ENCODE measurements at regions not wholly inside any gene's neighbourhood (a gene's known extent, or its start where the extent isn't known, plus 50 kb on each side); places are given as distances from the start of the nearest gene placed in this dataset.

- H3K4me1 ChIP-seq = no peaks in the 10 kb centered on the region
- 67 to 76% methylated on average over 1 of the region's 1 CpG for WGBS, 2 donors
- no peaks in the 10 kb centered on the region for H3K9me3 ChIP-seq
- no peaks in the 10 kb centered on the region for H3K27me3 ChIP-seq
- TF ChIP-seq, protein P1, sequence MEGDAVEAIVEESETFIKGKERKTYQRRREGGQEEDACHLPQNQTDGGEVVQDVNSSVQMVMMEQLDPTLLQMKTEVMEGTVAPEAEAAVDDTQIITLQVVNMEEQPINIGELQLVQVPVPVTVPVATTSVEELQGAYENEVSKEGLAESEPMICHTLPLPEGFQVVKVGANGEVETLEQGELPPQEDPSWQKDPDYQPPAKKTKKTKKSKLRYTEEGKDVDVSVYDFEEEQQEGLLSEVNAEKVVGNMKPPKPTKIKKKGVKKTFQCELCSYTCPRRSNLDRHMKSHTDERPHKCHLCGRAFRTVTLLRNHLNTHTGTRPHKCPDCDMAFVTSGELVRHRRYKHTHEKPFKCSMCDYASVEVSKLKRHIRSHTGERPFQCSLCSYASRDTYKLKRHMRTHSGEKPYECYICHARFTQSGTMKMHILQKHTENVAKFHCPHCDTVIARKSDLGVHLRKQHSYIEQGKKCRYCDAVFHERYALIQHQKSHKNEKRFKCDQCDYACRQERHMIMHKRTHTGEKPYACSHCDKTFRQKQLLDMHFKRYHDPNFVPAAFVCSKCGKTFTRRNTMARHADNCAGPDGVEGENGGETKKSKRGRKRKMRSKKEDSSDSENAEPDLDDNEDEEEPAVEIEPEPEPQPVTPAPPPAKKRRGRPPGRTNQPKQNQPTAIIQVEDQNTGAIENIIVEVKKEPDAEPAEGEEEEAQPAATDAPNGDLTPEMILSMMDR (IDR thresholded peaks at IDR 0.05) = no peak
- no peak for TF ChIP-seq POLR2A (IDR thresholded peaks at IDR 0.05)
- no peak overlapping the region for H3K27ac ChIP-seq
- DNase-seq = no peak
- intact Hi-C loops (cut with DNase I) = no loop called here
- H3K4me3 ChIP-seq (replicated peaks in 1 of 3) = no peak overlapping the region
- H3K36me3 ChIP-seq = no peaks in the 10 kb centered on the region
Observed at GRCh38 chr12:92437452-92437851, 265.3 kb upstream of the PLEKHG7 start.

DNA sequence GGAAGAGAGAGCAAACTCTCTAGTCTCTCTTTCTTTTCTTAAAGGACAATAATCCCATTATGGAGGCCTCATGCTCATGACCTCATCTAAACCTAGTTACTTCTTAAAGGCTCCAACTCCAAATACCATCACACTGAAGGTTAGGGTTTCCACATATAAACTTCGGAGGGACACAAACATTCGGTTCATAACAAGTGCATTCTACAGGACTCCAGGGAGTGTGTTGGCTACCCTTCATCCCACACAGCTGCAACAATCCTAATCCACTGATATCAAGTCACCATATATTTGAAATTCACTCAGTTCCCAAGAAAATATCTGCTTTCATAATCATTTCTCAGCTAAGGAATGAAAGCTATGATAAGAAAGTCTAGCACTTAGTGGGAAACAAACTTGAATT is 265.9 kb upstream of the PLEKHG7 start:
- H3K9me3 ChIP-seq = no peaks in the 10 kb centered on the region
- no peaks in the 10 kb centered on the region for H3K27me3 ChIP-seq
- no peak overlapping the region for H3K4me3 ChIP-seq (replicated peaks in 1 of 3)
- intact Hi-C loops (cut with DNase I) = no loop called here
- TF ChIP-seq POLR2A (IDR thresholded peaks at IDR 0.05) = no peak
- TF ChIP-seq, protein P1 (IDR thresholded peaks at IDR 0.05) = no peak
- H3K27ac ChIP-seq = no peak overlapping the region
- WGBS, 2 donors = 80 to 82% methylated on average over 2 of the region's 2 CpGs
- DNase-seq = no peak
- no peaks in the 10 kb centered on the region for H3K36me3 ChIP-seq
- H3K4me1 ChIP-seq = no peaks in the 10 kb centered on the region

GRCh38 chr12:92434607-92435025 is 268.2 kb upstream of the PLEKHG7 start:
- H3K9me3 ChIP-seq = no peaks in the 10 kb centered on the region
- DNase-seq = no peak
- no peaks in the 10 kb centered on the region for H3K27me3 ChIP-seq
- no peak overlapping the region for H3K4me3 ChIP-seq (replicated peaks in 1 of 3)
- H3K36me3 ChIP-seq = no peaks in the 10 kb centered on the region
- WGBS, 2 donors = 87 to 88% methylated on average over 1 of the region's 1 CpG
- H3K4me1 ChIP-seq = no peaks in the 10 kb centered on the region
- no peak overlapping the region for H3K27ac ChIP-seq
- TF ChIP-seq POLR2A (IDR thresholded peaks at IDR 0.05) = no peak
- TF ChIP-seq, protein P1 (IDR thresholded peaks at IDR 0.05) = no peak
- intact Hi-C loops (cut with DNase I) = no loop called here

DNA sequence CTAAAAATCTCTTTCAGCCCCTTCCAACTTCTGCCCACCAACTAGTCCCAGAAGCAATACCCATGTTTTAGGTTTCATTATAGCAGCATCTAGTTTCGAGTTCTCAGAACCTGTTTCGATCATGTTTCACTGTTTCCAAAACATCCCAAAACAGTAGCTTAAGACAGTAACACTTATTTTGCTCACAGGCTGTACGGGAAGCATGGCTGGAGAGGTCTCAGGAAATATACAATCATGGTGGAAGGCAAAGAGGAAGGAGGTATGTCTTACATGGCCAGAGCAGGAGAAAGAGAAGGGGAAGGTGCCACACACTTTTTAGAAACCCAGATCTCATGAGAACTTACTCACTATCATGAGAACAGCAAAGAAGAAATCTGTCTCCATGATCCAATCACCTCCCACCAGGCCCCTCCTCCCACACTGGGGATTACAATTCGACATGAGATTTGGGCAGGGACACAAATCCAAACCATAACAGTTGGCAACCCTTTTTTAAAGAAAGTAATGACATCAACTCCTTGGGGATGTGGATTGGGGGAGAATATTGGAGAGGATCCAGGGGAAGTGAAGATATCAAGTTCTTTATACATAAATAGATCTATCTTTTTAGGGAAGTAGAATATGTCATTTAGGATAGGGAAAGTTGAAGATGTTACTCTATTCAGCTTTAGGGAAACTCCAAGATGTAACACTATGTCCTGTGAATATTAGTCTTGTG is 269.9 kb upstream of the PLEKHG7 start:
- WGBS, 2 donors = 86 to 90% methylated on average over 4 of the region's 4 CpGs
- DNase-seq = no peak
- intact Hi-C loops (cut with DNase I) = no loop called here
- Histone ChIP-seq H3K27me3 (no peaks in the 10 kb centered on the region), H3K27ac (no peak overlapping the region), H3K36me3 (no peaks in the 10 kb centered on the region), H3K9me3 (no peaks in the 10 kb centered on the region), H3K4me1 (no peaks in the 10 kb centered on the region), H3K4me3 (replicated peaks in 1 of 3) (no peak overlapping the region)
- TF ChIP-seq POLR2A (IDR thresholded peaks at IDR 0.05) = no peak
- TF ChIP-seq, protein P1 (IDR thresholded peaks at IDR 0.05) = no peak

- 91 to 97% methylated on average over 5 of the region's 5 CpGs for WGBS, 2 donors
- Histone ChIP-seq H3K36me3 (no peaks in the 10 kb centered on the region), H3K9me3 (no peaks in the 10 kb centered on the region), H3K27ac (no peak overlapping the region), H3K27me3 (no peaks in the 10 kb centered on the region), H3K4me1 (peaks cover 7 to 10% of the 10 kb centered on the region in 2 donors), H3K4me3 (replicated peaks in 1 of 3) (no peak overlapping the region)
- DNase-seq = no peak
- intact Hi-C loops (cut with DNase I) = no loop called here
- TF ChIP-seq POLR2A (IDR thresholded peaks at IDR 0.05) = no peak
- TF ChIP-seq, protein P1 (IDR thresholded peaks at IDR 0.05) = no peak
Observed at GRCh38 chr12:92431146-92431545, 271.6 kb upstream of the PLEKHG7 start.

Data from thyroid gland (tissue), 4 donors.